Transverse colon (tissue), 4 donors: ENCODE measurements at regions not wholly inside any gene's neighbourhood (a gene's known extent, or its start where the extent isn't known, plus 50 kb on each side); places are given as distances from the start of the nearest gene placed in this dataset.

Experiments used
- DNase-seq: peaks from one replicate; pipeline ENCODE4 v3.0.0-alpha.2; 2019
- H3K27ac ChIP-seq, 4 donors: fragments of 200-600 bp; sonication (generic); 2 replicates each; pipeline ENCODE4 v1.5.1; 2016 to 2018; ENCODE audit warnings: inconsistent platforms in 4 of 4
- H3K27me3 ChIP-seq: fragments of 200-600 bp; sonication (generic); 2 replicates; pipeline ENCODE4 v1.5.1; 2017; ENCODE audit warnings: inconsistent platforms
- H3K36me3 ChIP-seq, 4 donors: fragments of 200-600 bp; sonication (generic); 2 replicates each; pipeline ENCODE4 v1.5.1; 2017 to 2019; ENCODE audit warnings: inconsistent platforms in 4 of 4
- H3K4me1 ChIP-seq, 4 donors: fragments of 200-600 bp; sonication (generic); 2 replicates each; pipeline ENCODE4 v1.5.1; 2017 to 2020; ENCODE audit warnings: inconsistent platforms in 4 of 4
- H3K4me3 ChIP-seq, 4 donors: fragments of 200-600 bp; sonication (generic); 1 replicate in 1 of 4; 2 replicates in 3 of 4; pipeline versions ENCODE4 v1.5.1 to v1.6.1; 2017 to 2019; ENCODE audit warnings: inconsistent platforms in 4 of 4
- H3K9me3 ChIP-seq, 2 donors: fragments of 200-600 bp; sonication (generic); 2 replicates each; pipeline ENCODE4 v1.5.1; 2017 to 2019; ENCODE audit warnings: inconsistent platforms in 2 of 2
- EP300 ChIP-seq: sonication (generic); formaldehyde crosslinking; IDR thresholded peaks from one replicate; pipeline ENCODE4 v1.6.1; 2017; ENCODE audit warnings: antibody characterized with exemption, low read depth
- POLR2A ChIP-seq: fragments of 450-650 bp; IDR thresholded peaks from one replicate; pipeline ENCODE4 v1.6.1; 2016; ENCODE audit warnings: antibody characterized with exemption, mild to moderate bottlenecking, moderate library complexity
- POLR2AphosphoS5 ChIP-seq, 3 donors: sonication (generic); formaldehyde crosslinking; IDR thresholded peaks; one replicate each; pipeline ENCODE4 v1.6.1; 2016; ENCODE audit warnings: antibody characterized with exemption in 3 of 3
- WGBS, 2 donors: methylation state at CpG; one replicate each; pipeline ENCODE4 v1.1.5; 2018; ENCODE audit warnings: low coverage in 1 of 2; 5-methylcytosine and 5-hydroxymethylcytosine counted together
- in situ Hi-C, 4 donors: fragments of 200-750 bp; cut with MboI; loops; one replicate each; pipeline versions ENCODE4 v1.15.0 to v1.15.1; 2017; ENCODE audit warnings: low sequenced_read_pairs in 3 of 4, low pct_ligation_motif_present in 1 of 4, low pct_unique_long_range_greater_than_20kb in 1 of 4
- intact Hi-C: fragments of 100-400 bp; cut with DNase I; formaldehyde crosslinking; loops from one replicate; pipeline ENCODE4 v1.15.1; 2023; ENCODE audit warnings: low total_unique reads
- TF ChIP-seq, protein P1 (sequence below), 5 experiments: fragments of 200-600 bp in 3 of 5; fragments of 450-650 bp in 2 of 5; sonication (generic) in 3 of 5; IDR thresholded peaks; 1 replicate in 2 of 5; 2 replicates in 3 of 5; pipeline ENCODE4 v1.5.1; 2016 to 2017; ENCODE audit warnings: antibody characterized with exemption in 5 of 5, inconsistent platforms in 3 of 5, mild to moderate bottlenecking in 2 of 5, moderate library complexity in 1 of 5

GRCh38 chr3:177743173-177743890, 546.0 kb upstream of the TBL1XR1 start:
- Histone ChIP-seq H3K27me3 (no peaks in the 10 kb centered on the region), H3K36me3 (no peaks in the 10 kb centered on the region), H3K27ac (no peak overlapping the region), H3K9me3 (no peaks in the 10 kb centered on the region), H3K4me3 (no peak overlapping the region), H3K4me1 (no peaks in the 10 kb centered on the region)
- intact Hi-C loops (no loop called here), in situ Hi-C loops (no loop called here)
- 56% methylated on average over 3 of the region's 3 CpGs; no CpG with 5 or more reads in 1 of the 2 donors for WGBS, 2 donors
- TF ChIP-seq, protein P1, sequence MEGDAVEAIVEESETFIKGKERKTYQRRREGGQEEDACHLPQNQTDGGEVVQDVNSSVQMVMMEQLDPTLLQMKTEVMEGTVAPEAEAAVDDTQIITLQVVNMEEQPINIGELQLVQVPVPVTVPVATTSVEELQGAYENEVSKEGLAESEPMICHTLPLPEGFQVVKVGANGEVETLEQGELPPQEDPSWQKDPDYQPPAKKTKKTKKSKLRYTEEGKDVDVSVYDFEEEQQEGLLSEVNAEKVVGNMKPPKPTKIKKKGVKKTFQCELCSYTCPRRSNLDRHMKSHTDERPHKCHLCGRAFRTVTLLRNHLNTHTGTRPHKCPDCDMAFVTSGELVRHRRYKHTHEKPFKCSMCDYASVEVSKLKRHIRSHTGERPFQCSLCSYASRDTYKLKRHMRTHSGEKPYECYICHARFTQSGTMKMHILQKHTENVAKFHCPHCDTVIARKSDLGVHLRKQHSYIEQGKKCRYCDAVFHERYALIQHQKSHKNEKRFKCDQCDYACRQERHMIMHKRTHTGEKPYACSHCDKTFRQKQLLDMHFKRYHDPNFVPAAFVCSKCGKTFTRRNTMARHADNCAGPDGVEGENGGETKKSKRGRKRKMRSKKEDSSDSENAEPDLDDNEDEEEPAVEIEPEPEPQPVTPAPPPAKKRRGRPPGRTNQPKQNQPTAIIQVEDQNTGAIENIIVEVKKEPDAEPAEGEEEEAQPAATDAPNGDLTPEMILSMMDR (IDR thresholded peaks at IDR 0.05), result no peak
- TF ChIP-seq POLR2A (no peak), POLR2AphosphoS5 (IDR thresholded peaks at IDR 0.05) (no peak), EP300 (no peak)
- DNase-seq, result no peak

GRCh38 chr3:177744873-177745606, 547.8 kb upstream of the TBL1XR1 start:
- H3K9me3 ChIP-seq, result no peaks in the 10 kb centered on the region
- H3K4me1 ChIP-seq, result no peaks in the 10 kb centered on the region
- TF ChIP-seq EP300, result no peak
- TF ChIP-seq POLR2A, result no peak
- no peak for TF ChIP-seq POLR2AphosphoS5 (IDR thresholded peaks at IDR 0.05)
- TF ChIP-seq, protein P1 (IDR thresholded peaks at IDR 0.05), result no peak
- no peak for DNase-seq
- H3K4me3 ChIP-seq, result no peak overlapping the region
- WGBS, 2 donors, result 86 to 94% methylated on average over 5 to 6 of the region's 6 CpGs
- no peaks in the 10 kb centered on the region for H3K36me3 ChIP-seq
- no peak overlapping the region for H3K27ac ChIP-seq
- intact Hi-C loops, result no loop called here
- in situ Hi-C loops, result no loop called here
- H3K27me3 ChIP-seq, result no peaks in the 10 kb centered on the region

- H3K27me3 ChIP-seq, result no peaks in the 10 kb centered on the region
- no peaks in the 10 kb centered on the region for H3K9me3 ChIP-seq
- DNase-seq, result no peak
- no peak overlapping the region for H3K4me3 ChIP-seq
- TF ChIP-seq POLR2A (no peak), EP300 (no peak), POLR2AphosphoS5 (IDR thresholded peaks at IDR 0.05) (no peak)
- TF ChIP-seq, protein P1 (IDR thresholded peaks at IDR 0.05), result no peak
- 51 to 77% methylated on average over 3 of the region's 3 CpGs for WGBS, 2 donors
- intact Hi-C loops, result no loop called here
- no peaks in the 10 kb centered on the region for H3K4me1 ChIP-seq
- H3K27ac ChIP-seq, result no peak overlapping the region
- in situ Hi-C loops, result no loop called here
- no peaks in the 10 kb centered on the region for H3K36me3 ChIP-seq
Observed at GRCh38 chr3:177745607-177746005, 548.3 kb upstream of the TBL1XR1 start.

DNA sequence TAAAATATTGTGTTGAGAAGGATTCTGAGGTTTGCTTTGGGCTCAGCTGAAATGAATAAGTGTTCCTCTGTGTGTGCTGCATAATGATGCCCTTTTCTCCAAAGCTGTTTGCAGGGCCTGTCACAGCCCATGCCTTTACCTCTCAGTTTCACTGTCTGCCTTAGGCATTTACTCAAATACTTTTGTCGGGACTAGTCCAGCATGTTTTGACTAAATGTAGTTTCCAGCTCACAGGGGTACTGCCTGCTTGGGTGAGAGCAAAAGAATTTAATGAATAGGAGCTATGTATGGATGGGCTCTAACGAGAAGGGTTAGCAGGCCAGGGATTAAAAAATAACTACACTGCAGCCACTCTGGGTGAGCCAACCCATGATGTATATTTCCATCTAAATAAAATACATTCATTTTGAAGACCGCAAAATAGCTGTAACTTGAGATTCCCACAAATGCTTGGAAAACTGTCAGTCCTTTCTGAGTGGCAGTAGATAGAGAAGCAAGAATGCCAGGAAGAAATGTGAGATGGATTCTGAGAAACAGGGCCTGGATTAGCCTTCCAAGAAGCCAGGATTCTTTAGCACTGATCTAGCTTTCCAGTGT, 549.2 kb upstream of the TBL1XR1 start:
- in situ Hi-C loops, result no loop called here
- WGBS, 2 donors, result 71 to 83% methylated on average over 2 to 3 of the region's 3 CpGs
- no peak for TF ChIP-seq EP300
- TF ChIP-seq, protein P1 (IDR thresholded peaks at IDR 0.05), result no peak
- intact Hi-C loops, result no loop called here
- no peak overlapping the region for H3K27ac ChIP-seq
- no peak for DNase-seq
- H3K36me3 ChIP-seq, result no peaks in the 10 kb centered on the region
- H3K4me1 ChIP-seq, result no peaks in the 10 kb centered on the region
- no peaks in the 10 kb centered on the region for H3K9me3 ChIP-seq
- H3K4me3 ChIP-seq, result no peak overlapping the region
- H3K27me3 ChIP-seq, result no peaks in the 10 kb centered on the region
